H9 (cell line): ENCODE measurements at regions not wholly inside any gene's neighbourhood (a gene's known extent, or its start where the extent isn't known, plus 50 kb on each side); places are given as distances from the start of the nearest gene placed in this dataset.
"Not testable (repeated sequence)": the region's sequence is repeated elsewhere in the genome, so short reads cannot be mapped to it uniquely, and the experiment has no call there.

Source experiments
- DNase-seq: peaks from one replicate; pipeline ENCODE4 v3.0.0-alpha.2; 2017
- H2AFZ ChIP-seq: one replicate; pipeline ENCODE4 v1.6.1; 2013; ENCODE audit warnings: mild to moderate bottlenecking, low read length, control low read depth, moderate library complexity
- H2AK5ac ChIP-seq: 2 replicates; pipeline ENCODE4 v1.6.1; 2013; ENCODE audit warnings: low read length, control low read depth, mixed read lengths; ENCODE audit not compliant: insufficient read length
- H2BK120ac ChIP-seq: one replicate; pipeline ENCODE4 v1.6.1; 2013; ENCODE audit warnings: low read depth, mild to moderate bottlenecking, low read length, control low read depth, inconsistent platforms; ENCODE audit not compliant: poor library complexity, severe bottlenecking
- H2BK12ac ChIP-seq: 2 replicates; pipeline ENCODE4 v1.6.1; 2013; ENCODE audit warnings: low read length, control low read depth, mixed read lengths, low read depth; ENCODE audit not compliant: insufficient read length
- H2BK15ac ChIP-seq: 2 replicates; pipeline ENCODE4 v1.6.1; 2013; ENCODE audit warnings: low read depth, low read length, control low read depth
- H2BK20ac ChIP-seq: one replicate; pipeline ENCODE4 v1.6.1; 2013; ENCODE audit warnings: low read depth, mild to moderate bottlenecking, low read length, control low read depth, inconsistent platforms; ENCODE audit not compliant: poor library complexity, severe bottlenecking
- H2BK5ac ChIP-seq: 2 replicates; pipeline ENCODE4 v1.6.1; 2013; ENCODE audit warnings: low read length, control low read depth, mixed read lengths; ENCODE audit not compliant: insufficient read length
- H3K14ac ChIP-seq: 2 replicates; pipeline ENCODE4 v1.6.1; 2013; ENCODE audit warnings: low read length, control low read depth; ENCODE audit not compliant: insufficient read depth
- H3K18ac ChIP-seq: 2 replicates; pipeline ENCODE4 v1.6.1; 2013; ENCODE audit warnings: low read depth, mild to moderate bottlenecking, mixed read lengths, low read length, control low read depth; ENCODE audit not compliant: insufficient read length
- H3K23ac ChIP-seq: 2 replicates; pipeline ENCODE4 v1.6.1; 2013; ENCODE audit warnings: low read length, control low read depth, mixed read lengths, low read depth; ENCODE audit not compliant: insufficient read length
- H3K23me2 ChIP-seq: 2 replicates; pipeline ENCODE4 v1.6.1; 2013; ENCODE audit warnings: low read depth, mild to moderate bottlenecking, mixed read lengths, low read length, control low read depth; ENCODE audit not compliant: insufficient read length, poor library complexity, severe bottlenecking
- H3K27ac ChIP-seq: 2 replicates; pipeline ENCODE4 v1.5.1; 2013; ENCODE audit warnings: low read length, control low read depth, mixed read lengths, low read depth; ENCODE audit not compliant: insufficient read length
- H3K27me3 ChIP-seq: 2 replicates; pipeline ENCODE4 v1.6.1; 2013; ENCODE audit warnings: low read length, control low read depth, inconsistent platforms; ENCODE audit not compliant: insufficient read depth
- H3K4ac ChIP-seq: 2 replicates; pipeline ENCODE4 v1.6.1; 2013; ENCODE audit warnings: low read depth, mild to moderate bottlenecking, control low read depth, inconsistent platforms, low read length, moderate library complexity
- H3K4me1 ChIP-seq: 2 replicates; pipeline ENCODE4 v1.6.1; 2013; ENCODE audit warnings: low read length, control low read depth, inconsistent platforms; ENCODE audit not compliant: insufficient read depth
- H3K4me2 ChIP-seq: 2 replicates; pipeline ENCODE4 v1.6.1; 2013; ENCODE audit warnings: low read length, control low read depth, mixed read lengths; ENCODE audit not compliant: insufficient read length, insufficient read depth
- H3K56ac ChIP-seq: 2 replicates; pipeline ENCODE4 v1.6.1; 2013; ENCODE audit warnings: low read depth, mild to moderate bottlenecking, mixed read lengths, low read length, control low read depth; ENCODE audit not compliant: insufficient read length
- H3K79me1 ChIP-seq: 2 replicates; pipeline ENCODE4 v1.6.1; 2013; ENCODE audit warnings: low read depth, mild to moderate bottlenecking, moderate library complexity, low read length, control low read depth, inconsistent platforms; ENCODE audit not compliant: insufficient read depth, poor library complexity, severe bottlenecking
- H3K79me2 ChIP-seq: 2 replicates; pipeline ENCODE4 v1.6.1; 2013; ENCODE audit warnings: low read length, control low read depth, inconsistent platforms; ENCODE audit not compliant: insufficient read depth
- H3K9ac ChIP-seq: 2 replicates; pipeline ENCODE4 v1.6.1; 2013; ENCODE audit warnings: low read length, control low read depth, mixed read lengths; ENCODE audit not compliant: insufficient read length; ENCODE audit errors: extremely low read depth
- H3K9me3 ChIP-seq: one replicate; pipeline ENCODE4 v1.6.1; 2013; ENCODE audit warnings: low read depth, low read length, inconsistent platforms; ENCODE audit not compliant: control insufficient read depth
- H3T11ph ChIP-seq: one replicate; pipeline ENCODE4 v1.6.1; 2013; ENCODE audit warnings: mild to moderate bottlenecking, low read length, control low read depth, inconsistent platforms
- H4K20me1 ChIP-seq: one replicate; pipeline ENCODE4 v1.6.1; 2013; ENCODE audit not compliant: control insufficient read depth, insufficient read length, insufficient read depth
- H4K5ac ChIP-seq: 2 replicates; pipeline ENCODE4 v1.6.1; 2013; ENCODE audit warnings: low read depth, mild to moderate bottlenecking, mixed read lengths, low read length, control low read depth; ENCODE audit not compliant: insufficient read length
- H4K8ac ChIP-seq: replicated peaks from 2 replicates; pipeline ENCODE4 v1.6.1; 2013; ENCODE audit warnings: low read length, control low read depth, mixed read lengths, low read depth; ENCODE audit not compliant: insufficient read length
- H4K91ac ChIP-seq: 2 replicates; pipeline ENCODE4 v1.6.1; 2013; ENCODE audit warnings: low read depth, mild to moderate bottlenecking, moderate library complexity, mixed read lengths, low read length, control low read depth; ENCODE audit not compliant: insufficient read length
- H3K27ac Mint-ChIP-seq, 3 experiments: 2 replicates in 2 of 3; 3 replicates in 1 of 3; pipeline ENCODE4 v1.8.0; 2020 to 2021; ENCODE audit warnings: mixed read lengths in 3 of 3, mild to moderate bottlenecking in 1 of 3, moderate library complexity in 1 of 3
- H3K27me3 Mint-ChIP-seq: 2 replicates; pipeline ENCODE4 v1.8.0; 2021; ENCODE audit warnings: low read depth, mild to moderate bottlenecking, moderate library complexity, mixed read lengths
- H3K36me3 Mint-ChIP-seq, 3 experiments: 2 replicates in 2 of 3; 3 replicates in 1 of 3; pipeline ENCODE4 v1.8.0; 2020 to 2021; ENCODE audit warnings: low read depth in 3 of 3, mixed read lengths in 3 of 3; ENCODE audit not compliant: insufficient read depth in 1 of 3
- H3K4me1 Mint-ChIP-seq, 2 experiments: 2 replicates each; pipeline ENCODE4 v1.8.0; 2020; ENCODE audit warnings: mixed read lengths in 2 of 2
- H3K4me3 Mint-ChIP-seq, 2 experiments: 2 replicates in 1 of 2; 3 replicates in 1 of 2; pipeline ENCODE4 v1.8.0; 2020 to 2021; ENCODE audit warnings: mild to moderate bottlenecking in 2 of 2, mixed read lengths in 2 of 2, moderate library complexity in 1 of 2
- H3K9me3 Mint-ChIP-seq, 2 experiments: 2 replicates in 1 of 2; 3 replicates in 1 of 2; pipeline ENCODE4 v1.8.0; 2020; ENCODE audit warnings: mild to moderate bottlenecking in 2 of 2, mixed read lengths in 2 of 2, moderate library complexity in 1 of 2
- WGBS: extraction: QIAGEN DNeasy Blood & Tissue Kit; methylation state at CpG from one replicate; pipeline ENCODE4 v1.1.7; 2013; ENCODE audit warnings: missing lambda C conversion rate, low lambda C conversion rate, mixed read lengths; ENCODE audit not compliant: insufficient read length; ENCODE audit errors: extremely low coverage; 5-methylcytosine and 5-hydroxymethylcytosine counted together
- TF ChIP-seq, protein P1 (sequence below): fragments of 200-600 bp; sonication (generic); conservative IDR thresholded peaks from 3 replicates; pipeline ENCODE4 v1.8.0; 2021; ENCODE audit warnings: antibody characterized with exemption, mild to moderate bottlenecking

DNA sequence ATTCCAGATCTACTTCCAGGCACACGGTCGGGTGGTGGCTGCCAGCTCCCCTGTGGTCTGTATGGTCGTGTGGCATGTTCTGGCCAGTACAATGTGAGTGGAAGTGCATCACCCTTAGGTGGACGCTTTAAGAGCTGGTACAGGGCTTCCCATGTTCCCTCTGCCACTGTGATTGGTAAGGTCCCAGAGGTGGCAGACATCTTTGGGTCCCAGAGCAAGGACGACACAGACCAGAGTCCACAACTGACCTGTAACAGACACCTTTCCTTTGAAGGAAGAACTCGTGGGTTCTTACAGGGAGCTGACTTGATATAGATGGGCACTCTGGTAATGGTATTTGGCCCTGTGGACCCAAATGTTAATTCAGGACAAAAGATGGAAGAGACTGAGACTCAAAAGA is 90.0 kb upstream of the GDNF start:
- Histone ChIP-seq H3K79me1 (no peaks in the 10 kb centered on the region), H2AK5ac (no peak overlapping the region), H4K20me1 (no peaks in the 10 kb centered on the region), H2BK5ac (no peak overlapping the region), H3K4me2 (no peak overlapping the region), H3K9me3 (no peaks in the 10 kb centered on the region), H3K79me2 (no peaks in the 10 kb centered on the region), H2AFZ (no peak overlapping the region), H2BK15ac (no peak overlapping the region), H3K27ac (no peak overlapping the region), H2BK120ac (no peak overlapping the region), H4K5ac (no peak overlapping the region), H2BK12ac (no peak overlapping the region), H3K23me2 (no peaks in the 10 kb centered on the region), H4K91ac (no peak overlapping the region), H3K14ac (no peak overlapping the region), H3K18ac (no peak overlapping the region), H3T11ph (no peak overlapping the region), H3K23ac (no peak overlapping the region), H4K8ac (no peak overlapping the region), H3K56ac (no peak overlapping the region), H3K27me3 (no peaks in the 10 kb centered on the region), H3K4me1 (no peaks in the 10 kb centered on the region), H3K9ac (no peak overlapping the region), H2BK20ac (no peak overlapping the region), H3K4ac (no peak overlapping the region)
- no peak overlapping the region for H3K27ac Mint-ChIP-seq
- no peak for DNase-seq
- H3K27me3 Mint-ChIP-seq, result peaks cover 3% of the 10 kb centered on the region
- WGBS, result no CpG with 5 or more reads among the region's 6 CpGs
- no peaks in the 10 kb centered on the region; a peak in 1 of 5 replicates for H3K9me3 Mint-ChIP-seq
- 0 out of 4 replicates have a peak, but pooled peaks cover 0 to 2% of the 10 kb centered on the region in 2 experiments for H3K4me1 Mint-ChIP-seq
- TF ChIP-seq, protein P1, sequence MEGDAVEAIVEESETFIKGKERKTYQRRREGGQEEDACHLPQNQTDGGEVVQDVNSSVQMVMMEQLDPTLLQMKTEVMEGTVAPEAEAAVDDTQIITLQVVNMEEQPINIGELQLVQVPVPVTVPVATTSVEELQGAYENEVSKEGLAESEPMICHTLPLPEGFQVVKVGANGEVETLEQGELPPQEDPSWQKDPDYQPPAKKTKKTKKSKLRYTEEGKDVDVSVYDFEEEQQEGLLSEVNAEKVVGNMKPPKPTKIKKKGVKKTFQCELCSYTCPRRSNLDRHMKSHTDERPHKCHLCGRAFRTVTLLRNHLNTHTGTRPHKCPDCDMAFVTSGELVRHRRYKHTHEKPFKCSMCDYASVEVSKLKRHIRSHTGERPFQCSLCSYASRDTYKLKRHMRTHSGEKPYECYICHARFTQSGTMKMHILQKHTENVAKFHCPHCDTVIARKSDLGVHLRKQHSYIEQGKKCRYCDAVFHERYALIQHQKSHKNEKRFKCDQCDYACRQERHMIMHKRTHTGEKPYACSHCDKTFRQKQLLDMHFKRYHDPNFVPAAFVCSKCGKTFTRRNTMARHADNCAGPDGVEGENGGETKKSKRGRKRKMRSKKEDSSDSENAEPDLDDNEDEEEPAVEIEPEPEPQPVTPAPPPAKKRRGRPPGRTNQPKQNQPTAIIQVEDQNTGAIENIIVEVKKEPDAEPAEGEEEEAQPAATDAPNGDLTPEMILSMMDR, result no peak
- H3K4me3 Mint-ChIP-seq, result no peak overlapping the region
- H3K36me3 Mint-ChIP-seq, result no peaks in the 10 kb centered on the region

DNA sequence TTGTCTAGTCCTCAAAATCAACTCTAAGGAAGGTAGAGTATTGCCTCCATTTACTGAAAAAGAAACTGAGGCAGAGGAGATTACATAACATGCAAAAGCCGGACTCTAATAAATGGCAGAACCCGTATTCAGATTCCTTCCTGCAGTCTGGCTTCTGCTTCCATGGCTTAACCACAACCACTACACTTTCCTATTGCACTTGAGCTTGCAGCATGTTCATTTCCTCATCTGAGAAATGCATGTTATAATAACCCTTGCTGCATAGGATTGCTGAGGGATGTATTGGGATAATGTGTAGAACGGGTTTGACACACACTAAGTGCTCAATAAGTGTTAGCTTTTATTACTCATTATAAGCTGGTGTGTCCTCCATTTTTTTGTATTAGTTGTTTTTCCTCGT is 87.9 kb upstream of the GDNF start:
- not testable (repeated sequence) for H2AK5ac ChIP-seq, H3K4me2 ChIP-seq, H3K56ac ChIP-seq, H2BK15ac ChIP-seq, H3K27me3 Mint-ChIP-seq, H3K9me3 ChIP-seq, H3K14ac ChIP-seq, H3K36me3 Mint-ChIP-seq, H3K9me3 Mint-ChIP-seq, H4K20me1 ChIP-seq, H4K5ac ChIP-seq, H3K79me2 ChIP-seq, H4K8ac ChIP-seq, H3K9ac ChIP-seq, H3K4ac ChIP-seq, DNase-seq, H2BK5ac ChIP-seq, H3T11ph ChIP-seq, H4K91ac ChIP-seq, H3K27me3 ChIP-seq, H3K4me3 Mint-ChIP-seq, H3K27ac ChIP-seq, H3K18ac ChIP-seq, H2BK12ac ChIP-seq, H2AFZ ChIP-seq, H2BK20ac ChIP-seq, H3K79me1 ChIP-seq, H3K23me2 ChIP-seq, H3K27ac Mint-ChIP-seq, H3K23ac ChIP-seq, H2BK120ac ChIP-seq, H3K4me1 ChIP-seq, H3K4me1 Mint-ChIP-seq
- WGBS, result no CpG with 5 or more reads among the region's 4 CpGs
